WERI-Rb-1 (cell line): ENCODE measurements at regions not wholly inside any gene's neighbourhood (a gene's known extent, or its start where the extent isn't known, plus 50 kb on each side); places are given as distances from the start of the nearest gene placed in this dataset.

ENCODE experiments used
- DNase-seq: peaks from one replicate; pipeline ENCODE4 v3.0.0-alpha.2; 2020
- H3K27ac ChIP-seq: fragments of 250-450 bp; sonication (Bioruptor Pico); 2 replicates; pipeline ENCODE4 v1.5.1; 2020; ENCODE audit warnings: mild to moderate bottlenecking, moderate library complexity
- H3K27me3 ChIP-seq: fragments of 250-450 bp; sonication (Bioruptor Pico); 2 replicates; pipeline ENCODE4 v1.5.1; 2021; ENCODE audit warnings: mild to moderate bottlenecking, low read depth, moderate library complexity; ENCODE audit not compliant: insufficient read depth, severe bottlenecking
- H3K36me3 ChIP-seq: fragments of 250-450 bp; sonication (Bioruptor Pico); 2 replicates; pipeline ENCODE4 v1.5.1; 2020; ENCODE audit warnings: mild to moderate bottlenecking, moderate library complexity
- H3K4me3 ChIP-seq: 2 replicates; pipeline ENCODE4 v1.5.1; 2011; ENCODE audit warnings: low read depth, mild to moderate bottlenecking, control low read depth, low read length
- H3K9me3 ChIP-seq: fragments of 250-450 bp; sonication (Bioruptor Pico); 2 replicates; pipeline ENCODE4 v1.5.1; 2021; ENCODE audit warnings: mild to moderate bottlenecking, moderate library complexity; ENCODE audit not compliant: severe bottlenecking
- TF ChIP-seq, protein P1 (sequence below): IDR thresholded peaks from 2 replicates; pipeline ENCODE4 v1.5.1; 2011; ENCODE audit warnings: low read depth, mild to moderate bottlenecking, control low read depth, inconsistent platforms, low read length

DNA sequence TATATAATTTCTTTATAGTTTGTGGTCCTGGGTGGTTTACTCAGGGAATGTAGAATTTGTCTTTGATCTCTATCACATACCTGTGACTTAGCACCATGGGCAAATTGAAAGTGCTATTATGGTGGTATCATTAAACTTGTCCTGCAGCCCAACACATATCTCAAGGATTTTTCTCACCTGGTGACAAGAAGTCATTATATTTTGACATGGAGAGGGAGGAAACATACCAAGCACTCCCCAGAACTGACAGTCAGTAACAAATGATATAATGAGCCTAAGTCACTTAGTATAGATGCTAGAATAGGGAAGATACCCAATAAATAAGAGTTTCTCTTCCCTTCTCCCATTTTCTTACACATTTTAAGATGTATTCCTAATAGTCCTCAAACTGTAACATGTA is 805.5 kb upstream of the KIF2B start:
- Histone ChIP-seq H3K4me3 (no peak overlapping the region), H3K27me3 (no peaks in the 10 kb centered on the region), H3K27ac (no peak overlapping the region), H3K36me3 (no peaks in the 10 kb centered on the region), H3K9me3 (peaks cover 7% of the 10 kb centered on the region)
- no peak for DNase-seq
- TF ChIP-seq, protein P1, sequence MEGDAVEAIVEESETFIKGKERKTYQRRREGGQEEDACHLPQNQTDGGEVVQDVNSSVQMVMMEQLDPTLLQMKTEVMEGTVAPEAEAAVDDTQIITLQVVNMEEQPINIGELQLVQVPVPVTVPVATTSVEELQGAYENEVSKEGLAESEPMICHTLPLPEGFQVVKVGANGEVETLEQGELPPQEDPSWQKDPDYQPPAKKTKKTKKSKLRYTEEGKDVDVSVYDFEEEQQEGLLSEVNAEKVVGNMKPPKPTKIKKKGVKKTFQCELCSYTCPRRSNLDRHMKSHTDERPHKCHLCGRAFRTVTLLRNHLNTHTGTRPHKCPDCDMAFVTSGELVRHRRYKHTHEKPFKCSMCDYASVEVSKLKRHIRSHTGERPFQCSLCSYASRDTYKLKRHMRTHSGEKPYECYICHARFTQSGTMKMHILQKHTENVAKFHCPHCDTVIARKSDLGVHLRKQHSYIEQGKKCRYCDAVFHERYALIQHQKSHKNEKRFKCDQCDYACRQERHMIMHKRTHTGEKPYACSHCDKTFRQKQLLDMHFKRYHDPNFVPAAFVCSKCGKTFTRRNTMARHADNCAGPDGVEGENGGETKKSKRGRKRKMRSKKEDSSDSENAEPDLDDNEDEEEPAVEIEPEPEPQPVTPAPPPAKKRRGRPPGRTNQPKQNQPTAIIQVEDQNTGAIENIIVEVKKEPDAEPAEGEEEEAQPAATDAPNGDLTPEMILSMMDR = no peak

DNA sequence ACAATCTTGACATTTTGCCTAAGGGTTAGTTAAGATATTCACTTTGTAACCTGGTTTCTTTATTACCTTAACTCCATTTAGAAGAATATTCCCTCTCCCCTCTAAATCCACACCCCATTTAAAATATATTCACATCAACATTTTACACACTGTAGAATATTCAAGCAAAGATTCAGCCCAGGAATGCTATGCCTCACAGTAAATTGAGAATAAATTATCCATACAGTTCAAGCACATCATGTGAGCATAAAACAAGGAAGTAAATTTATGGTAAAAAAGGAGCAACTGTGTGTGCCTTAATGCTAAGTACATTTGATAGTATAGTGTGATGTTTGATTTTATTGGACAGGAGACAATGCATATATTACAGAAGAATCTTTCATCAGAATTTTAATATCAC is 806.6 kb upstream of the KIF2B start:
- no peak for DNase-seq
- peaks cover 7% of the 10 kb centered on the region for H3K9me3 ChIP-seq
- TF ChIP-seq, protein P1 = no peak
- no peaks in the 10 kb centered on the region for H3K36me3 ChIP-seq
- H3K27me3 ChIP-seq = no peaks in the 10 kb centered on the region
- H3K4me3 ChIP-seq = no peak overlapping the region
- no peak overlapping the region for H3K27ac ChIP-seq

DNA sequence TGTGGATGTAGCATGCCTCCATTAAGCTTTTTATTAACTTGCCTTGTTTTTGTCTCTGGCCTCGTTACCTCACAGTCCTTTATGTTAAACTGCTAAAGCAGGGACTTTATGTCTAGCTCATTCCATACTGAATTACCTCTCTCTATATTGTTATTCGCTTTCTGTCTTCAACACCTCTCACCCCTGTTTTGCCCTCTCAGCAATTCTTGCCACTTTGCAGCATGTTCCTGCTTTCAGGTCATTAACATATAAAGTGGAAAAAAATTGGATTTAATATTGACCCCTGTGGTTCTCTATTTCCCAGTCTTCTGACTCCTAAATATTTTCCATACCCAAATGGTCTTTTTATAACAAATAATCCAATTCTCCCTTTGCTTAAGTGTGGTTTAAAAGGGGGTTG is 810.4 kb upstream of the KIF2B start:
- Histone ChIP-seq H3K9me3 (no peaks in the 10 kb centered on the region), H3K27ac (no peak overlapping the region)

DNA sequence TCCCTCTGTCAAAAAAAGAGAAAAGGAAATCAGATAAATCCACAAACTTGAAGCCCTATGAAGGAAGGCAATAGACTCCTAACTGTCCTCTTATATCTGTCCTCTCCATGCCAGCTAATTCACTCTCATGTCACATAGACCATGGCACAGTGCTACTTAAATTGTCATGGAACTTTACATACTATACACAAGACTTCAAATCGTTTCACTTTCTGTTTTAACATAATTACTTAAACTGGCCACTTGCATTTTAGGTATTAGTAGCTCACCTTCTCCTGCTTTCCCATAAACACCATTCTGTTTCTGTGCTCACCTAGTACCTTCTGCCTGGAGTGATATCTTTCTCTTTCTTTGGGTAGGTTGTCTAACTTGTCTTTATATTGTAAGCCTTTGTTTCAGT is 816.7 kb upstream of the KIF2B start:
- no peaks in the 10 kb centered on the region for H3K9me3 ChIP-seq
- no peak overlapping the region for H3K27ac ChIP-seq
- H3K27me3 ChIP-seq = no peaks in the 10 kb centered on the region
- no peaks in the 10 kb centered on the region for H3K36me3 ChIP-seq
- DNase-seq = no peak
- TF ChIP-seq, protein P1 = no peak
- no peak overlapping the region for H3K4me3 ChIP-seq

More for the DNA sequence above, 810.4 kb upstream of the KIF2B start:
- TF ChIP-seq, protein P1 = no peak
- no peak for DNase-seq
- Histone ChIP-seq H3K36me3 (no peaks in the 10 kb centered on the region), H3K27me3 (no peaks in the 10 kb centered on the region), H3K4me3 (no peak overlapping the region)

DNA sequence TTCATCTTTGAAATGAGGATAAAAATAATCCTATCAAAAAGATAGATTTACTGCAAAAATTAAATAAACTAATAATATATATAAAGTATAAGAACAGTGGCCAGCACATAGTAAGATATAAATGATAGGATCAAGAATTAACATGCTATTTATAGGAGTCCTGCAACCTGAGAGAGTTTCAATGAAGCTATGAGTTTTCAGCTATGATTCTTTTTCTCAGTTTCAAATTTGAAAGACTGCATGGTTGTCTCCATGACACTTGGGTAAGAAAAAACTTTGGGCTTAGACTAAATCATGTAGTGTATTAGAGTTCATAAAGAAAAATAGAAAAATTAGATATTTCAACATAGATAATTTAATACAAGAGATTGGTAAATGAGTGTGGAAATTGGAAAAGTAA is 817.8 kb upstream of the KIF2B start:
- no peaks in the 10 kb centered on the region for H3K36me3 ChIP-seq
- no peak overlapping the region for H3K4me3 ChIP-seq
- no peak for DNase-seq
- H3K9me3 ChIP-seq = no peaks in the 10 kb centered on the region
- TF ChIP-seq, protein P1 = no peak
- H3K27ac ChIP-seq = no peak overlapping the region
- H3K27me3 ChIP-seq = no peaks in the 10 kb centered on the region

DNA sequence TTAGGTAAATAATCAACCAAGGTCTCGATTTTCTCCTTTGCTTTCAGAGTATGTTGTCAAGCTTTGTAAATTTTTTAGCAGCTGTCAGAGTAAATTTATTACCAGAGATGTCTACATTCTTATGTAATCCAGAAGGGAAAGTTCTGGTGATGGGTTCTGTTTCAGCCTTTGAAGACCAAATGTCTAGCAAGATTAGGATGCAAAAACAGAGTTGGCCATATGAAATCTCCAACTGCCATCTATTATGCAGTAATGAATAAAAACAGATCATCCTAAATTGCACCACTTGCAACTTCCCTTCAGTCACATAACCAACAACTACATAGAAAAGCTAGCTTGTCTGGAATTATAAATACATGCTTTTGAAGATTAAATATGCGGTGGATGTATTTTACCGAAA is 826.8 kb upstream of the KIF2B start:
- Histone ChIP-seq H3K36me3 (no peaks in the 10 kb centered on the region), H3K9me3 (no peaks in the 10 kb centered on the region), H3K4me3 (no peak overlapping the region), H3K27me3 (no peaks in the 10 kb centered on the region), H3K27ac (no peak overlapping the region)
- TF ChIP-seq, protein P1 = no peak
- no peak for DNase-seq
